NCI-H1105 (cell line): ENCODE measurements at regions not wholly inside any gene's neighbourhood (a gene's known extent, or its start where the extent isn't known, plus 50 kb on each side); places are given as distances from the start of the nearest gene placed in this dataset.

ENCODE experiments used
- DNase-seq: peaks from one replicate; lab custom pipeline; 2025; lab: John Stamatoyannopoulos, UW

- no peak for DNase-seq
Observed at GRCh38 chr6:14841901-14842421, 403.9 kb upstream of the JARID2 start.

GRCh38 chr6:14844411-14844810, 401.5 kb upstream of the JARID2 start:
- DNase-seq: no peak

- no peak for DNase-seq
Observed at GRCh38 chr6:14848019-14848418, 397.9 kb upstream of the JARID2 start.

- DNase-seq: no peak
Observed at GRCh38 chr6:14849185-14849584, 396.7 kb upstream of the JARID2 start.

- no peak for DNase-seq
Observed at GRCh38 chr6:14851281-14851680, 394.6 kb upstream of the JARID2 start.

- DNase-seq: no peak
Observed at GRCh38 chr6:14852375-14852774, 393.5 kb upstream of the JARID2 start.

- no peak for DNase-seq
Observed at GRCh38 chr6:14856177-14856576, 389.7 kb upstream of the JARID2 start.

- no peak for DNase-seq
Observed at GRCh38 chr6:14857001-14857400, 388.9 kb upstream of the JARID2 start.

GRCh38 chr6:14857501-14857900, 388.4 kb upstream of the JARID2 start:
- DNase-seq: no peak

GRCh38 chr6:14858808-14859207, 387.1 kb upstream of the JARID2 start:
- DNase-seq: no peak

GRCh38 chr6:14860774-14861173, 385.1 kb upstream of the JARID2 start:
- no peak for DNase-seq

GRCh38 chr6:14861491-14861943, 384.4 kb upstream of the JARID2 start:
- DNase-seq: no peak

- no peak for DNase-seq
Observed at GRCh38 chr6:14862845-14863244, 383.0 kb upstream of the JARID2 start.

- no peak for DNase-seq
Observed at GRCh38 chr6:14863902-14864850, 381.7 kb upstream of the JARID2 start.

- no peak for DNase-seq
Observed at GRCh38 chr6:14865531-14866100, 380.3 kb upstream of the JARID2 start.

GRCh38 chr6:14867802-14868201, 378.1 kb upstream of the JARID2 start:
- DNase-seq: no peak

GRCh38 chr6:14871221-14871620, 374.6 kb upstream of the JARID2 start:
- no peak for DNase-seq

GRCh38 chr6:14873101-14873500, 372.8 kb upstream of the JARID2 start:
- no peak for DNase-seq

- no peak for DNase-seq
Observed at GRCh38 chr6:14873781-14874441, 372.0 kb upstream of the JARID2 start.

GRCh38 chr6:14874975-14875480, 370.8 kb upstream of the JARID2 start:
- DNase-seq: no peak

- no peak for DNase-seq
Observed at GRCh38 chr6:14875481-14876063, 370.3 kb upstream of the JARID2 start.
